HEK293T (cell line): ENCODE measurements at regions not wholly inside any gene's neighbourhood (a gene's known extent, or its start where the extent isn't known, plus 50 kb on each side); places are given as distances from the start of the nearest gene placed in this dataset.
"Not testable (repeated sequence)": the region's sequence is repeated elsewhere in the genome, so short reads cannot be mapped to it uniquely, and the experiment has no call there.

Experiments used
- PKNOX1 ChIP-seq: fragments of 450-650 bp; IDR thresholded peaks from 2 replicates; pipeline ENCODE4 v1.6.1; 2016
- SP1 ChIP-seq: fragments of 450-650 bp; IDR thresholded peaks from 2 replicates; pipeline ENCODE4 v1.6.1; 2017
- TARDBP ChIP-seq: fragments of 450-650 bp; IDR thresholded peaks from 2 replicates; pipeline ENCODE4 v1.6.1; 2016

GRCh38 chr6:80573320-80573719 is 466.8 kb downstream of the BCKDHB start:
- not testable (repeated sequence) for TF ChIP-seq SP1, TARDBP, PKNOX1
